ENCODE measurements at regions not wholly inside any gene's neighbourhood (a gene's known extent, or its start where the extent isn't known, plus 50 kb on each side); places are given as distances from the start of the nearest gene placed in this dataset.

DNA sequence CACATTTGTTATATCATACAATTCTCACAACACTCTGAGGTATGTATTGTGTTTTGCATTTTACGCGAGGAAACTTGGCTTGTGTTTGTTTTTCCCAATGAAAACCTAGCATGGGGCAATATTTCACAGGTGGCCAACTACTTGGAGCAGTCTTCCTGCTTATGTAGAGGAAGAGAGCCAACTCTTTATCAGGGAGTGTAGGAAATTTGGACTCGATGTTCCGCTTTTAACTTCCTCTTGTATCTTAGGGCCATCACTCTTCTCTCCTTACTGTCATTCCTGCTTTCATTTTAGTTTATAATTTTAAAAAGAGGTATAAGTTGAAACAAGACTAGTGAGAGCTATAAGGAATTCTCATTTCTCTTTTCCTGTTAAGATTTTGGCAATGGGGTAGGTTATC lies 107.7 kb upstream of the RPS6KA3 start:
- TF ChIP-seq EP300 (IDR thresholded peaks at IDR 0.05) (no peak), POLR2AphosphoS5 (IDR thresholded peaks at IDR 0.05) (no peak), POLR2A (IDR thresholded peaks at IDR 0.05) (no peak)
- TF ChIP-seq, protein P1, sequence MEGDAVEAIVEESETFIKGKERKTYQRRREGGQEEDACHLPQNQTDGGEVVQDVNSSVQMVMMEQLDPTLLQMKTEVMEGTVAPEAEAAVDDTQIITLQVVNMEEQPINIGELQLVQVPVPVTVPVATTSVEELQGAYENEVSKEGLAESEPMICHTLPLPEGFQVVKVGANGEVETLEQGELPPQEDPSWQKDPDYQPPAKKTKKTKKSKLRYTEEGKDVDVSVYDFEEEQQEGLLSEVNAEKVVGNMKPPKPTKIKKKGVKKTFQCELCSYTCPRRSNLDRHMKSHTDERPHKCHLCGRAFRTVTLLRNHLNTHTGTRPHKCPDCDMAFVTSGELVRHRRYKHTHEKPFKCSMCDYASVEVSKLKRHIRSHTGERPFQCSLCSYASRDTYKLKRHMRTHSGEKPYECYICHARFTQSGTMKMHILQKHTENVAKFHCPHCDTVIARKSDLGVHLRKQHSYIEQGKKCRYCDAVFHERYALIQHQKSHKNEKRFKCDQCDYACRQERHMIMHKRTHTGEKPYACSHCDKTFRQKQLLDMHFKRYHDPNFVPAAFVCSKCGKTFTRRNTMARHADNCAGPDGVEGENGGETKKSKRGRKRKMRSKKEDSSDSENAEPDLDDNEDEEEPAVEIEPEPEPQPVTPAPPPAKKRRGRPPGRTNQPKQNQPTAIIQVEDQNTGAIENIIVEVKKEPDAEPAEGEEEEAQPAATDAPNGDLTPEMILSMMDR (IDR thresholded peaks at IDR 0.05), result no peak

Measured in gastroesophageal sphincter (tissue), 3 donors.